HEK293 (cell line): ENCODE measurements at regions not wholly inside any gene's neighbourhood (a gene's known extent, or its start where the extent isn't known, plus 50 kb on each side); places are given as distances from the start of the nearest gene placed in this dataset.

ENCODE experiments used
- CTCF ChIP-seq: fragments of 450-650 bp; formaldehyde crosslinking; IDR thresholded peaks from 2 replicates; pipeline ENCODE4 v1.5.1; 2016; ENCODE audit warnings: missing biosample characterization, missing genetic modification characterization
- ZBTB17 ChIP-seq: fragments of 450-650 bp; formaldehyde crosslinking; IDR thresholded peaks from 2 replicates; pipeline ENCODE4 v1.5.1; 2016; ENCODE audit warnings: missing biosample characterization, missing genetic modification characterization
- ZBTB7A ChIP-seq: fragments of 450-650 bp; formaldehyde crosslinking; IDR thresholded peaks from 2 replicates; pipeline ENCODE4 v1.5.1; 2016; ENCODE audit warnings: low read depth, missing biosample characterization, missing genetic modification characterization
- ZNF184 ChIP-seq: fragments of 450-650 bp; IDR thresholded peaks from 2 replicates; pipeline ENCODE4 v1.5.1; 2018; ENCODE audit warnings: missing biosample characterization, mild to moderate bottlenecking, missing genetic modification characterization
- ZNF26 ChIP-seq: fragments of 450-650 bp; formaldehyde crosslinking; IDR thresholded peaks from 2 replicates; pipeline ENCODE4 v1.5.1; 2016; ENCODE audit warnings: missing biosample characterization, missing genetic modification characterization
- ZNF274 ChIP-seq, 2 experiments: fragments of 200-500 bp in 1 of 2; fragments of 450-650 bp in 1 of 2; sonication (Bioruptor generic) in 1 of 2; formaldehyde crosslinking in 1 of 2; IDR thresholded peaks; 2 replicates each; pipeline versions ENCODE4 v1.5.1 to v1.6.1; 2014 to 2016; ENCODE audit warnings: borderline replicate concordance in 1 of 2, inconsistent platforms in 1 of 2, low read length in 1 of 2, missing biosample characterization in 1 of 2, missing genetic modification characterization in 1 of 2
- ZNF600 ChIP-seq: fragments of 450-650 bp; formaldehyde crosslinking; IDR thresholded peaks from 2 replicates; pipeline ENCODE4 v1.5.1; 2016; ENCODE audit warnings: missing biosample characterization, missing genetic modification characterization
- ZNF707 ChIP-seq: fragments of 450-650 bp; formaldehyde crosslinking; IDR thresholded peaks from 2 replicates; pipeline ENCODE4 v1.5.1; 2016; ENCODE audit warnings: missing biosample characterization, missing genetic modification characterization
- ZSCAN18 ChIP-seq: fragments of 450-650 bp; formaldehyde crosslinking; IDR thresholded peaks from 2 replicates; pipeline ENCODE4 v1.5.1; 2016; ENCODE audit warnings: missing biosample characterization, missing genetic modification characterization

- TF ChIP-seq CTCF (tag by site-specific recombination), result no peak
- no peak for TF ChIP-seq ZBTB7A (tag by site-specific recombination)
- no peak for TF ChIP-seq ZNF26 (tag by site-specific recombination)
- TF ChIP-seq ZBTB17, result no peak
- no peak for TF ChIP-seq ZNF600 (tag by site-specific recombination)
- TF ChIP-seq ZNF707 (tag by site-specific recombination), result no peak
- no peak for TF ChIP-seq ZNF184
- TF ChIP-seq ZSCAN18 (tag by site-specific recombination), result no peak
- TF ChIP-seq ZNF274 (IDR thresholded peaks at IDR 0.05; ENCODE audit: low read length), result no peak
- no peak for TF ChIP-seq ZNF274 (tag by site-specific recombination; IDR thresholded peaks at IDR 0.05; ENCODE audit: borderline replicate concordance)
Measured at GRCh38 chr18:78605255-78605654, 374.4 kb upstream of the SALL3 start.
